Stimulated activated CD4-positive, alpha-beta T cell treated with anti-CD3 and anti-CD28 coated beads, Interleukin-4, amount 100 ng/mL, for 24 hours (primary cell): ENCODE measurements at regions not wholly inside any gene's neighbourhood (a gene's known extent, or its start where the extent isn't known, plus 50 kb on each side); places are given as distances from the start of the nearest gene placed in this dataset.
"Not testable (repeated sequence)": the region's sequence is repeated elsewhere in the genome, so short reads cannot be mapped to it uniquely, and the experiment has no call there.

Experiments
- DNase-seq: peaks from one replicate; pipeline ENCODE4 v3.0.0-alpha.2; 2020

DNA sequence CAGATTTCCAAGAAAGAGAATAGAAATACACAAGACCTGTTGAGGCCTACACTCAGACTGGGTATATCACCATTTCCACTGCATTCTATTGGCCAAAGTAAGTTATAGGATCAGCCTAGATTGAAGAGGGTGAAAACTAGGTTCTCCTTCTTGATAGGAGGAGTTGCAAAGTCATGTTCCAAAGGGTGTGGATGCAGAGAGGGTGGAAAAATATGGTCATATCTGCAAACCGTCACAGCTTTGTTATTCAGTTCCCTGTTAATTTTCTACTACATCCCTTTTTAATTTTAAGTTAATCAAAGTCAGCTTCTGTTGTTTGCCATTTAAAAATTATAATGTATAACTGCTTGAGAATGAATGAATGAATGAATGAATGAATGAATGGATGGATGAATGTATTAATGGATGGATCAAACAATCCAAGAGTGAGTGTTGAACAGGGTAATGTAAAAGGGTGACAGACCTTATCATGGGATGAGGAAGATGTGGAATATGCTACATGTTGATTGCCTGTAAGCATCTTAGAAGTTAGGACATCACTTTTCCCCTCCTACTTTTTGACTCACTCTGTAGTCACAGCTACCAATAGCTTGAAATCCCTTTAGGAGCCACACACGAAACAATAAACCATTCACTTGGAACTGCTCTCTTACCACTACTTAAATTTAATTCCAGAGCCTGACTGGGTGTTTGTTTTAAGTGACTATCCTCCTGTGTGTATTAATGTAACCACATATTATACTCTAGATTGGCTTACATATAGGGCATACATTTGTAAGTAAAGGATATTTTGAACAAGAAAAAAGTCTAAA lies 121.5 kb downstream of the CCDC34 start:
- no peak for DNase-seq

DNA sequence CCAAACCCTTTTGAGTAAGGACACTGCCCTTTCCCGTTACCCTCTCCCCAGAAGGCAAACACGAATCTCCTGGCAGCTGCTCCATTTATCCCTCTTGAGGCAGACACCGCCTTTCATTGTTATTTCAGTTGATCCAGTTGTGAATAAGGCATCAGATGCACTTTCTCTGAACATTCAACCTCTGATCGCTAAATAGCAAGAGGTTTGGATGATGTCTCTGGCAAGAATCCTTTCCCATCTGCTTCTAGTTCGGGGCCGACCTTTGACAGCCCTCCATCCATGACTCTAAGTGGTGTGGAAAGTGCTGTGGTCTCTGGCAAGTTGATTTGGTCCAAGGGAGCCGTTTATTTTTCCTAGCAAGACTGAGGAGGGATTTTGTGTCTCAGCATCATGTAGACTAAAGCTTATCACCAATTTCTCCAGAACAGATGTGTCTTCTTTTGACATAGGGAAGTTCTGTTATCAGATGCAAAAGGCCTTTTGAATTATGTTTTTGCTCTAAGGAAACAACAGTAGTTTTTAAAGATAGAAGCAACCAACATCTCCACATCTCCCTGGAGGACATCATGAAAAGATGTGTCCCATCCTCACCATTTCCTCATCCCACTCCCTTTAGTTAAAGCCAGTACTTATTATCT lies 123.6 kb downstream of the CCDC34 start:
- no peak for DNase-seq

DNA sequence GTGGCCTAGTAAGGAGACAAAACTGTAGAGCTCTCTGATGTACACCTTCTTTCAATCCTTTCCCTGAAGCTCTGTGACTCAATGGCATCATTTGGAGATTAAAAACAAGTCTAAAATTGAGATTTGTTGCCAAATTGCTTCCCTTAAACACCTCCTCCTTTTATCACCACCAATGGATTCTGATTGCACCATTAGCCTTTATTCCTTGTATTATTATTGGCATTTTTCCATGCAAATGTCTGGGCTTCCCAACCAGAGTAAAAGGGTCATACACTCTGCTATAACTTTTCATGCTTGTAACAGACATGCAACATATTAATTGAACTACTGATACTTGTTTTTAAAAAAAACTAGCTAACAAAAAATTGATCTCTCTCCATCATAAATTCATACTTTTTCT lies 124.2 kb downstream of the CCDC34 start:
- no peak for DNase-seq

DNA sequence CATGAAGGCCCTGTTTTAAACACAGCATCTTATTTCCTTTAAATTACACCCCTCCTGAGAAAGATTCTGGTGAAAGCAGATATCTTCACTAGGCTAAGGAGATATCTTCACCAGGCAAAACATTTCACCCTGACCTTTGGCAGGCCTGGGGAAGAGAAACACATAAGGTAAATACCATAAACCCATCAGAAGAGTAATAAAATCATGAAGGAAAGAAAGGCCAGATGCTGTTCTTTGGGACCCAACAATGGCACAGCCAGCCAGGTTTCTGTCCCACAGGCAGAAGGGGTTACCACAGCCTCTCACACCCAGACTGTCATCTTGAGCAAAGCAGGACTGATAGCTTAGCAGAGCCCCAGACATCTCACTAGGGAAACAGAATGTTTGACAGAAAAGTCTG lies 125.4 kb downstream of the CCDC34 start:
- no peak for DNase-seq

- no peak for DNase-seq
These were observed 128.1 kb downstream of the CCDC34 start for GRCh38 chr11:27234961-27235360.

DNA sequence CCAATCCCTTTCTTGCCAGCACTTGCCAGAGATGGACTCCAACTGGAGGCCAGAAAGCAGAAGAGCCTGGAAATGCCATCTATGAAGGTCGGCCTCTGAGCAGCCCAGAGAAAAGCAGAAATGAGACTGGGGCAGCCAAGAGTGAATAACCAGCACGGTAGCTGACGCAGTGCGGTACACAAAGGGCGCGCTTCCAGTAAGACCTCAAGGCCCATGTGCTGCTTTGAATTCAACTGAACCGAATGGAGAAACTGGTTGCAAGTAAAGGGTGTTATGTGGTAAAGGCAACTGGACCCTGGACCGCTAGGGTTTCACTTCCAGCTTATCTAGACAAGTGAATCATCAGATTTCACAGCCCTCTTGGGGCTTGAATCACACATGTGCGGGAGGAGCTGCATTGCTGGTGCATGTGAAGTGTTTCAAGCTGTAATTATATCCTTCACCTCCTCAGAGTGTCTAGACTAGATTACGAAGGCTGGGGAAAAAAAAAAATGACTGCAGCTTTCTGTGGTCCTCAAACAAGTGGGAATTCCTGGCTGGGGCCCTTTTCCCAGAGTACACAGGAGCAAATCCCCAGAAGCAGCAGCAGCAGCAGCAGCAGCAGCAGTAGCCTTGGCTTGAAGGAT lies 128.9 kb downstream of the CCDC34 start:
- DNase-seq: no peak

DNA sequence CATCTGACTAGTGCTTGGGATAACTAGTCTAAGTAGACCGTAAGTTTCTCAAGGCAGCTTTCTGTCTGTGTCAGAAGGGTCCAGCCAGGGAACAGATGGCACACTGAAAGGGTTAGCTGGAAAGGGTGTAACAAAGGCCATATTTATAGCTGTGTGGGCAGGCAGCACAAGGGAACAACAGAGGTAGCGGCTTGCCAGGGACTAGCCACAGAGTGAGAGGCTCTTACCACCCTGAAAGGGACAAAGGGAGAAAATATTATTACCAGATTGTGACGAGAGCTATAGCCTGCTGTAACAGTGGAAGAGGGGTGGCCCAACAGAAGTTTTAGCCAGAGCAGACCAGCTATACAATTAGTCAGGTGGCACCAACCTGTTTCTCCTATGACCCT lies 129.4 kb downstream of the CCDC34 start:
- no peak for DNase-seq

DNA sequence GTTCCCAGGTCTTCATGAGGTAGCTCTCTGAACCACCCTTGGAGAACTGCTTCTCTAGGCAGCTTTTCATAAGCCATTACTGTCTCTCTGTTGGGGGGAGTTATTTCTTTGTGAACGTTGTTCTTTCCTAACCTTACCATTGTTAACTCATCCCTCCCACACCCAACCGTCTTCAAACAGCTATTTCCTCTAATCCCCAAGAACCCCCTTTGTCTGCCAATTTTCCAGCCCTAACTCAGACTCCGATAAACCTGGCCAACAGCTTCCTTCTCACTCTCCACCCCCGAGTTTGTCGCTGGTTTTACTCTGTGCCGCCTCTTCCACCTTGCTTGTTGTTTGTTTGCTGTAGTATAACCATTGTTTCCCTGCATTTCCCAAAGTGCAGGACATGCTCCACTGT lies 131.5 kb downstream of the CCDC34 start:
- DNase-seq: no peak

GRCh38 chr11:27230192-27230572 lies 132.8 kb downstream of the CCDC34 start:
- DNase-seq: no peak

- DNase-seq: no peak
These were observed 133.4 kb downstream of the CCDC34 start for GRCh38 chr11:27229511-27230191.

DNA sequence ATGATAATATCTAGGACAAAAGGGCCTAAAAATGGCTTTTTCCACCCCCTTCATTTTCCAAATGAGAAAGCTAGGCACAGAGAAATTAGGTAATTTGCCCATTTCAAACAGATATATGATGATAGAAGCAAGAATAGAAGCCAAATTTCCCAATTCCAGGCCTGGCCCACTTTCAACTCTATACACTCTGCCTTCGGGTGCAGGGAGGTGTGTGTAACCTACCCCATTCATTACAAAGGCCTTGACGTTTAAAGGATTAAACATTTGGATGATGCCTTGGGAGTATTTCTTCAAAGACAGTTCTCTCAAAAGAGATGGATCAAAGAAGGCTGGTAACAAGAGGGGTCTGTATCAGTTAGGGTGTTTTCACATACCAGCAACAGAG lies 134.1 kb downstream of the CCDC34 start:
- DNase-seq: no peak

GRCh38 chr11:27228232-27228905 lies 134.6 kb downstream of the CCDC34 start:
- no peak for DNase-seq

DNA sequence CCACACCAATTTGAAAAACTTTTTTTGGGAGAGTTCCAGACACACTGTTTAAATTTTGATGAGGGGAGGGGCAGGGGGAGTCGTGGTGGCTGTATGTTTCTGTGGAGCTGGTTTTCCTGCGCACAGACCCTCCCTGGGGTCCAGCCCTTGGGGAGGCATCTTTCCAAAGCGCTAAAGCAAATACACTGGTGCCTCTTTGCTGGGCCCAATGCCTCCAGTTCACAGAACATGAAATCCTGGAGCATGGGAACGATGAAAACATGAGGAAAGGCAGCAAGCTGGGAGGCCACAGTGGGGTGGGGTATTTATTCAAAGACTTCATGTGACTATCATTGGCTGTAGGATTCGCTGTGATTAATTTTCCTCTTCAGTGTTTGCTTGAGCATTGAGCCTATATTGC lies 135.3 kb downstream of the CCDC34 start:
- no peak for DNase-seq

DNA sequence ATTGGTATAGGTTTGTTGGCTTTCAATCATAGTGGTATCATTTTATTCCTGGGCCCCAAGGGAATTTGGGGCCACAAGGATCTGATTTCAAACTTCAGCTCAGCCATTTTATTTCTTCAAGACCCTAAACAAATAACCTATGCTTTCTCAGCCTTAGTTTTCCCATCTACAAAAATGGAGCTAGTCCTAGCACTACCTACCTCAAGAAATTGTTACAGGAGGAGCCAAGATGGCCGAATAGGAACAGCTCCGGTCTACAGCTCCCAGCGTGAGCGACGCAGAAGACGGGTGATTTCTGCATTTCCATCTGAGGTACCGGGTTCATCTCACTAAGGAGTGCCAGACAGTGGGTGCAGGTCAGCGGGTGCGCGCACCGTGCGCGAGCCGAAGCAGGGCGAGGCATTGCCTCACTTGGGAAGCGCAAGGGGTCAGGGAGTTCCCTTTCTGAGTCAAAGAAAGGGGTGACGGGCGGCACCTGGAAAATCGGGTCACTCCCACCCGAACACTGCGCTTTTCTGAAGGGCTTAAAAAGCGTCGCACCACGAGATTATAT lies 143.5 kb downstream of the CCDC34 start:
- not testable (repeated sequence) for DNase-seq

- DNase-seq: no peak
These were observed 144.5 kb downstream of the CCDC34 start for GRCh38 chr11:27218421-27219038.

GRCh38 chr11:27217948-27218420 lies 145.0 kb downstream of the CCDC34 start:
- DNase-seq: no peak

DNA sequence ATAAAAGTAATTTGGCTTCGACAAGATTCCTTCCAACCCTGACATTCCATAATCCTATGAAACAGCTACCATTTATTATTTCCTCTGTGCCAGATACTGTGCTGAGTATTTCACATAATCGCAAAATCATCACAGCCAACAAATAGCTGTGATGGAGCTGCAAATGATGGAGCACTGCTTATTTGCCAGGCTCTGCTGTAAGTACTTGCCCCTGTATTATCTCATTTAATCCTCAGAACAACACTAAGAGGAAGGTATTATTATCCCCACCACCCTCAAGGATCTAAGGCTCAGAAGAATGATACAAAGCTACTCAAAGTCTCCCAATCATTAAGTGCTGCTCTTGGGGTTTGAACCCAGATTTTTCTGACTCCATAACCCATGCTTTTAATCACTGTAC lies 145.5 kb downstream of the CCDC34 start:
- no peak for DNase-seq

DNA sequence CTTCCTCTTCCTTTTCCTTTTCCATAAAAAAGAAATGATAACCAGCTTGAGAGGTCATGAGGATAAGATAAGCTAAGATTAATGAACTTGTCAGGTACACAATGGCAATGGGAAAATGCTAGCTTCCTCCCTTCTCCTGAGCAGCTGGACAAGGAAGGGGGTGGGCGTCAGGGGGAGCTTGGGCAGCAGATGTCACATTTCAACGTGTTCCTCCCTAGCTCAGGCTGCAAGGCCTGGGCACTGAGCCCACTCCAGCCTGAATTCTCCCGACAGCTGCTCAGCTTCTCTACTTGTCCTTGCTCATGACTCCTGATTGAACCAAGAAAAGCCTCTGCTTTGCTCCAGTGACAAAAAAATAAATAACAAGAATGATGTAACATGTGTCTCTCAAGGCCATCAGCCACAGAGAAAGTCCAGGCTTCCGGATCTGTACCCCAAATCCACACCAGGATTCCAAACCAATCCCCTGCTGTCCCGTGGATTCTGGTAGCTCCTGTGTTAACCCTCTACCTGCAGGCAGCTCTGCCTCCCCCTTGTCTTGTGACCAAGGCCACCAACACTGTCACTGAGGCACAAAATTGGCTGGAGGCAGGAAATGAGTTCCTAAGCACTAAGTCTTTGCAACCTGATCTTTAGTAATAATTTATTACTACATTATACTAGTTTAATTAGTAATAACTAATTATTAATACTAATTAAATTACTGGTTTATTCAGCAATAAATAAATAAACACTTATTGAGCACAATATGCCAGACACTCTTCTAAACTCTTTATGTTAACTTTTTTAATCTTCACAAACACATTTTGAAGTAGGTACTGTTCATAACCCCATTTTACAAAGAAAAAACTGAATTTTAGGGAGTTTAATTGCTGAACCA lies 146.5 kb downstream of the CCDC34 start:
- no peak for DNase-seq

GRCh38 chr11:27215471-27216269 lies 147.3 kb downstream of the CCDC34 start:
- no peak for DNase-seq

DNA sequence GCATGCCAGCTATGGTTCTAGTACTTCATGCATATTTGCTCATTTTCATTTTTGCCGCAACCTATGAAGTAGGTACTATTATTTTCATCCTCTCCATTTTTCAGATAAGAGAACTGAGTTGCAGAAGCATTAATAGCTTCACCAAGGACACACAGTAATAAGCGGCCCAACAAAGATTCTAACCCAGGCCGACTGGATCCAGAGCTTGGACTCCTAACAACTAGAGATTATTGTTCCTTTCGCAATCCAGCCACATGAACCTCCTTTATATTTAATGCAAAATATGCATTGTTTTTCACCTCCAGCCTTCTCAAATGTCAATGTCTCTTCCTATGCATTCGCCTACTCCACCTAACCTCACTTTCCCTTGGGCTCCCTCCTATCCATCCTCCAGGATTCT lies 148.3 kb downstream of the CCDC34 start:
- DNase-seq: no peak
